ENCODE measurements at regions not wholly inside any gene's neighbourhood (a gene's known extent, or its start where the extent isn't known, plus 50 kb on each side); places are given as distances from the start of the nearest gene placed in this dataset.

- no peak overlapping the region for H3K27ac ChIP-seq (ENCODE audit: insufficient read length, low read depth, low read length)
- no peaks in the 10 kb centered on the region for H4K20me1 ChIP-seq (ENCODE audit: control insufficient read depth, insufficient read depth, insufficient read length)
- no peaks in the 10 kb centered on the region for H3K23me2 ChIP-seq (ENCODE audit: insufficient read length, low read depth, low read length, poor library complexity, severe bottlenecking)
- H3K56ac ChIP-seq (ENCODE audit: insufficient read length, low read depth, low read length) = no peak overlapping the region
- H4K8ac ChIP-seq (replicated peaks; ENCODE audit: insufficient read length, low read depth, low read length) = no peak overlapping the region
- Mint-ChIP-seq H3K4me3 (no peak overlapping the region), H3K27me3 (ENCODE audit: low read depth) (no peaks in the 10 kb centered on the region), H3K9me3 (no peaks in the 10 kb centered on the region), H3K36me3 (ENCODE audit: insufficient read depth in 1 of 3, low read depth in 3 of 3) (no peaks in the 10 kb centered on the region; a peak in 1 of 7 replicates), H3K4me1 (peaks cover 8 to 13% of the 10 kb centered on the region in 2 experiments), H3K27ac (0 out of 7 replicates have a peak overlapping the region, but pooled peaks of 1 of the 3 experiments have one; percentile 10)
- no peak overlapping the region for H3K23ac ChIP-seq (ENCODE audit: insufficient read length, low read depth, low read length)
- no peak overlapping the region for H3K18ac ChIP-seq (ENCODE audit: insufficient read length, low read depth, low read length)
- no peaks in the 10 kb centered on the region for H3K79me1 ChIP-seq (ENCODE audit: insufficient read depth, low read depth, low read length, poor library complexity, severe bottlenecking)
- no peak overlapping the region for H3K14ac ChIP-seq (ENCODE audit: insufficient read depth, low read length)
- no peak overlapping the region for H3K4ac ChIP-seq (ENCODE audit: low read depth, low read length)
- no peaks in the 10 kb centered on the region; the same call in 1 of the 2 replicates for H3K4me1 ChIP-seq (ENCODE audit: insufficient read depth, low read length)
- no peak overlapping the region for H2BK120ac ChIP-seq (ENCODE audit: low read depth, low read length, poor library complexity, severe bottlenecking)
- H3K27me3 ChIP-seq (ENCODE audit: insufficient read depth, low read length) = no peaks in the 10 kb centered on the region
- no peak overlapping the region for H2BK12ac ChIP-seq (ENCODE audit: insufficient read length, low read depth, low read length)
- no CpG with 5 or more reads among the region's 3 CpGs for WGBS (ENCODE audit: extremely low coverage, insufficient read length, low lambda C conversion rate)
- H3T11ph ChIP-seq (ENCODE audit: low read length) = no peak overlapping the region
- H3K9me3 ChIP-seq (ENCODE audit: control insufficient read depth, low read depth, low read length) = no peaks in the 10 kb centered on the region
- DNase-seq = no peak
- no peak for TF ChIP-seq CTCF (conservative IDR thresholded peaks at IDR 0.05)
- H3K79me2 ChIP-seq (ENCODE audit: insufficient read depth, low read length) = no peaks in the 10 kb centered on the region
- no peak overlapping the region for H2BK15ac ChIP-seq (ENCODE audit: low read depth, low read length)
- H2AK5ac ChIP-seq (ENCODE audit: insufficient read length, low read length) = no peak overlapping the region
- H2BK5ac ChIP-seq (ENCODE audit: insufficient read length, low read length) = no peak overlapping the region
- H2BK20ac ChIP-seq (ENCODE audit: low read depth, low read length, poor library complexity, severe bottlenecking) = no peak overlapping the region
- H2AFZ ChIP-seq (ENCODE audit: low read length) = no peak overlapping the region
- H3K4me2 ChIP-seq (ENCODE audit: insufficient read depth, insufficient read length, low read length) = no peak overlapping the region
- H3K9ac ChIP-seq (ENCODE audit: extremely low read depth, insufficient read length, low read length) = no peak overlapping the region
- H4K91ac ChIP-seq (ENCODE audit: insufficient read length, low read depth, low read length) = no peak overlapping the region
- H4K5ac ChIP-seq (ENCODE audit: insufficient read length, low read depth, low read length) = no peak overlapping the region
Observed at GRCh38 chr5:114255260-114255659, 106.6 kb upstream of the KCNN2 start.
